ENCODE measurements at regions not wholly inside any gene's neighbourhood (a gene's known extent, or its start where the extent isn't known, plus 50 kb on each side); places are given as distances from the start of the nearest gene placed in this dataset.
A peak's percentile ranks its signal among the peaks of the same experiment; 100 is the strongest.
"Not testable (repeated sequence)": the region's sequence is repeated elsewhere in the genome, so short reads cannot be mapped to it uniquely, and the experiment has no call there.

DNA sequence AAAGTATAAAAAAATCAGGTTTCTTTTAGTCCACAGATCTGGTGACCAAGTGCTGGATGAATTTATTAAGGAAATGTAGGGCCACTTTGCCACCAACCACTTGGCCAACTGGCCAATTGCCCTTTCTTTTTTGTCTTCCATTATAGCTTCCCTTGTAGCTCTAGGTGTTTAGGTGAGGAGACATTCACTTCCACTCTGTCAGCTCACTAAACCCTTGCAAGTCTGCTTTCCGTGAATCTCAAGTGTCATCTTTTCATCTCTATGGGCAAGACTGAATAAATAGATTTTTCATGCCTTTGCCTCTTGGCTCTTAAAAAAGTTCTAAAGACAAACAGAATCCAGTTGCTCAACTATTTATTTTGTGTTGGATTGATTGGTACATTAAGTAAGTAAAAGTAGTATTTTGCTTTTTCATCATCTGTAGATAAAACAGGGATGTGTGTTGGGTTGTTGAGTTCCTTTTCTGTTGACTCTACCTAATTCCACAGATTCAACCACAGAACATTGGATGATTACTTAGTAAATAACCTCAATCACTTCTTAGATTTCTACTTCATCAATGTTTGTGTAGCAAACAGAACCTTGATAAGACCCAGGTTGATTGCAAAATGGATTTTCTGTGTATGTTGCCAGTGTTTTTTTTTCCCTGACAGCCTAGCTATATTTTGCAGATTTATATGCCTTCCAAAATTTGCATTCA lies 68.1 kb upstream of the GRXCR1 start:
- no peak for DNase-seq (ENCODE audit: low spot score)

GRCh38 chr4:42821230-42821629 lies 71.3 kb upstream of the GRXCR1 start:
- DNase-seq (ENCODE audit: low spot score), result no peak

- DNase-seq (ENCODE audit: low spot score), result no peak
Observed at GRCh38 chr4:42819863-42820514, 72.5 kb upstream of the GRXCR1 start.

GRCh38 chr4:42817913-42818312 lies 74.6 kb upstream of the GRXCR1 start:
- no peak for DNase-seq (ENCODE audit: low spot score)

DNA sequence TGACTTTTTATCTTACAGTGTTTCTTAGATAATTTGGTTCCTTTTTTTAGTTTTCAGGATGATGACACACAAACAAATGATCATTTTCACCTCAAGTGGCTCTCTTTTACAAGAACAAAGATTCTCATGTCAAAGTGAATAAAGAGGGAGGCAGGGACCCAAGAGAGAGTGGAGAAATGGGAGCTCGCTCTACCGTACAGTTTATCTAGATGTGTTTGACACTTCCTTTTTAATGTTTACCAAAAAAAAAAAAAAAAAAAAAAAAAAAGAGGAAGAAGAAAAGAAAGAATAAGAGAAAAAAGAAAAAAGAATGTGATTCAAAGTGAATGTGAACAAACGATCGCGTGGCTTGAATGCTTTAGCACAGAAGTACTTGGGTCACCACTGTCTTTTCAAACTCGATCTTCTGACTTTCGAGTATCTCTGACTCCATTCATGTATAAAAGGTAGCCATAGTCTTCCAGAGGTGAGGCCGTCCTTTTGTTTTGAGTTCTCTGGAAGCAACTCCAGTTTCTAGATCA lies 75.6 kb upstream of the GRXCR1 start:
- no peak for DNase-seq (ENCODE audit: low spot score)

DNA sequence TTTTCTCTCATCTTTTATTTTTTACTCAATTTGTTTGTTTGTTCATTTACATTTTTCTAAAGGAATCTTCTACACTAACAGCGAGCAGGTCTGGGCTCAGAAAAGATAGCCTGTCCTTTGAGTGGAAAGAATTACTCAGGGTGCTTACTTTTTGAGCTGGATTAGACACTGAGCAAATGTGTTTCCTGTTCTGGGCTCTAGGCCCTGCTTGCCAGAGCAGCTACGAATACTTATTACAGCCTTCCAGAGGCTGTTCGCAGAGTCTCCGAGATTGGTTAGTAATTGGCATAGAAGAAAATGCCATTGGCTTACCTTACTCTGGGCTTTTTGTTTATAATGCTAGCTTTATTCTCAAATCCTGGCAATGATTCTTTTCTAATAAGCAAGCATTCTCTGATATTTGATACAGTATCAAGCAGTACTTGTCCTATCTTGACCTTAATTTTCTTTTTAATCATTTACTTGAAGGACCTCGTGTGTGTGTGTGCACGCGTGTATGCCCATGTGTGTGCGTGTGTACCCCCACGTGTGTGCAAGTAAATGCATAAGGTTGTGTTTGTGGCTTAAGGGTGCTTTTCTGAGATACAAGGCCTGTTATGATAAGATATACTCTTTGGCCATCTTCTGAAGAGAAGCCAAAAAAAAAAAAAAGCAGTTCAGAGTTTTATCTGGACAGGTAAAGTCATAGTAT lies 76.2 kb upstream of the GRXCR1 start:
- no peak for DNase-seq (ENCODE audit: low spot score)

GRCh38 chr4:42809419-42810084 lies 83.0 kb upstream of the GRXCR1 start:
- DNase-seq (ENCODE audit: low spot score), result no peak

GRCh38 chr4:42806303-42806835 lies 86.1 kb upstream of the GRXCR1 start:
- DNase-seq (ENCODE audit: low spot score), result no peak

GRCh38 chr4:42789041-42789567 lies 103.4 kb upstream of the GRXCR1 start:
- no peak for DNase-seq (ENCODE audit: low spot score)

- no peak for DNase-seq (ENCODE audit: low spot score)
Observed at GRCh38 chr4:42787079-42787463, 105.4 kb upstream of the GRXCR1 start.

DNA sequence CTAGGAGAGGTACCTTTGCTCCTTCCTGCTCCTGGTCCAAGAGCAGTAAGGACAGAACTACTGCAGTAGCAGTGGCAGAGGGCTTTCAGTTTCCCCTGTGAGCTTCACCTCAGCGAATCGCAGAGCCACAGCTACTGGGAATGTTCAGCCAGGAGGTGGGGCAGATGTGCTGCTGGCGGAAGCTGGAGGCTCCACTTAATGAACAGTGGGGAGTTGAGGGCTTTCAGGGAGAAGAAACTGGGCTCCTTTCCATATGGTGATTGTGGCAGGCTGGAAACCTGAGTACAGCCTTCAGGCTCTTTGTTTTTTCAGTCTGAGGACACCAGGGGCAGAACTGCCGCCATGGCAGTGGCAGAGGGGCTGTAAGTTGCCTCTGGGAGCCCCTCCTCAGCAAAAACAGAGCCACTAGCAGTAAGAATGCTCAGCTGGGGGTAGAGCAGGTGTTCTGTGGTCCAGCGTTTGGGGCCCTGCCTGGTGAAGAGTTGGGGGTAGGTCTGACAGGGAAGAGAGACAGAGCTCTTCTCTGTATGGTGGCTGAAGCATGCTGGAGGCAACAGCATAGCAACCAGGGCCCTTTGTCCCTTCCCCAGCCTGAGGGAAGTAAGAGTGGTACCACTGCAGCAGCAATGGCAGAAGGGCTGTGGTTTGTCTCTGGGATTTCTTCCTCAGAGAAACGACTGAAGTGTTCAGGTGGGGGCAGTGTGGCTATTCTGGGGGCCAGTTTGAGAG lies 106.0 kb upstream of the GRXCR1 start:
- no peak for DNase-seq (ENCODE audit: low spot score)

DNA sequence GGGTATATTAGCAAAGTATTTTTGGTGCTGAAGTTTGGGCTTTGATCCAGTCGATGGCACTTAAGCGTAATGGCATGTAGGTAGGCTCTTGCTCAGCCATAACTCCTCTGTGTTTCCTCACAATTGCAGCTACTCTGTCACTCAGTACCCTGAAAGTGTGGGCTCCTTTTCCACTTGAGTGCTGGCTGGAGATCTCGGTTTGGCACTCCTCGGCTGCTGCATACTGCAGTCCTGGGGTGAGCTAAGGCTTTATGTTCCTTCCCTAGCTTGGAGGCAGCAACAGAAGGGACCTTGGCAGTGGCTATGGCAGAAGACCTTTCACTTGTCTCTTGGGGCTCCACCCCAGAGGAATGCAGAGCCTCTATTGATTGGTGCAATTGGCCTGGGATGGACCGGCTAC lies 106.7 kb upstream of the GRXCR1 start:
- DNase-seq (ENCODE audit: low spot score), result no peak

DNA sequence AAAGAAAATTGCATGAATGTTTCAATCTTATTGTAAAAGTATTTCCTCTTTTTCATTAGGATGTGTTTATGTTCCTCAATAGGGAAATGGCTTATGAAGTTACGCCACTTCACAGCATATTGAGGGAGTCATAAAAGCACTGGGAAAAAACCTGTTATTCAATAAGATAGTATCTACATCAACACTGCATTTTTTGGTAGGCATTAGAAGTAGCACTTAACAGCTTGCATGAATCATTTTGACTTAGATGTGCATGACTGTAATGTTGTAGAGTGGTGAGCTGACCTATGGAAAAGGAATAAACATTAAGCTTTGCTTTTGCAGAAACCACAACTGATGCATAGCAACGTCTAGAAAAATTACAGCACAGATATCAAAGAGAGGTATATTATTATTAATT lies 111.2 kb upstream of the GRXCR1 start:
- no peak for DNase-seq (ENCODE audit: low spot score)

DNA sequence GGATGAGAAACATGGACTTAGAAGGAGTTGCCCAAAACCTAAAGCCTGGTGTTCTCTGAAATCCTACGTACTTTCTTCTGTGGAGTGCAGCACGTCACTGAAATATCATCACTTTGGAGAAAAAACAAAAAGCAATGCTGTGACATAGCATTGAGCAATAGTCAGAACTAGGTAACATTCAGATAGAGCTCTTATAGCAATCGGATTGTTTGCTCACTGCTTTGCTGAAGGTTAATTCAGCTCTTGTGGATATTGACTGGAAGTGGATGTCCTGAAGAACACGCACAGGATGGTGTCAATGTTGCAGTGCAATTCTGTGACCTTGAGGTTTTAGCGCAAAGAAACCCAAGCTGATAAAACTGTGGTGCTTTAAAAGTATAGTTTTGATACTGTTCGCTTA lies 114.2 kb upstream of the GRXCR1 start:
- DNase-seq (ENCODE audit: low spot score), result no peak

DNA sequence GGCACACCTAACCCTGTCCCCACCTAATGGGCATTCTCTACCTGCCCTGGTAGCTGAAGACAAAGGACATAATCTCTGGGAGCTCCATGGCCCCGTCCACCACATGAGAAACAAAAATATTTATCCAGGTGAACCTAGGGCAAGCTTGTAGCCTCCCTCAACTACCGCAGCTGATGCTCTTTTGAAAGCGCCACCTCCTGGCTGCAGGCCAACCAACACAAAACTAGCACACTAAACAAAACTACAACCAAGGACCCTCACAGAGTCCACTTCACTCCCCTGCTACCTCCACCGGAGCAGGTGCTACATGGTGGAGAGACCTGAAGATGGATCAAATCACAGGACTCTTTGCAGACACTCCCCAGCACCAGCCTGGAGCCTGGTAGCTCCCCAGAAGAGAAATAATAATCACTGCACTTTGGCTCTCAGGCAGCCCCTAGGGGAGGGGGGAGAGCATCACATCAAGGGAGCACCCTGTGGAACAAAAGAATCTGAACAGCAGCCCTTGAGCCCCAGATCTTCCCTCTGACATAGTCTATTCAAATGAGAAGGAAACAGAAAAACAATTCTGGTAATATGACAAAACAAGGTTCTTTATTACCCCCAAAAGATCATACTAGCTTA lies 111.3 kb upstream of the ATP8A1 start:
- DNase-seq (ENCODE audit: low spot score), result no peak

DNA sequence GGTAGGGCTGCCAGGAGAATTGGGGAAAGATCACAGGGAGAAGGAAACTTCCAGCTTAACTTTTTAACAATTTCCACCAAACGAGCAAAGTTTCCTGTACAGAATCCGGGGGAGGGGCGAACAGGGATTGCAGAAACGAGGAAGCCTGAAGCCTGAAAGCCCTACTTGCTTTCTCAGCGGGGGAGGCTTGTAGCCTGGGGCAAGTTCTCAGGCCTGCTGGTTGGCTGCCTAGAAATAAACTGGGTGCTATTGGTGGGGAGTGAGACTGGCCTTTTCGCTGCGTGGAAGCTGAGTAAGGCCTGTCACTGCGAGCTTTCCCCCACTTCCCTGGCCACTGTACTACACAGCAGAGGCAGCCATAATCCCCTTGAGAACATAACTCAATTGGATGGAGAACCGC lies 110.8 kb upstream of the ATP8A1 start:
- DNase-seq (ENCODE audit: low spot score), result no peak

DNA sequence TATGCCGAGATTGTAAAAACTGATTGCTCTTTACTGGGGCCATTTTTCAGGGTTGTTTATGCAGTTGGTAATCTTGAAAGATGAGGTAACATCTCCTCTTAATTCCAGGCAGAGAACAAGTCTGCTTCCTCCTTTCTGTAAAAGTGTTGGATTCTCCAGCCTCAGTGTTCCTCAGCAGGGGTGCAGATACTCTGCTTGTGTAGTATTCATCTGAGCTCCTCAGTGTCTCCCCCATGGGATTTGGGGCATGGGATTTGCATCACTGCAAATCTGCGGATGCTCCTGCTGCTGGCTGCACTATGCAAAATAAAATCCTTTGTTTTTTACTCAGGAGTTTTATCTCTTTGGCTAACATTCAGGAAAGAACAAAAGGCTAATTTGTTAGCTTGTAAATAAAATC lies 104.9 kb upstream of the ATP8A1 start:
- DNase-seq (ENCODE audit: low spot score), result no peak

GRCh38 chr4:42754965-42755364 lies 98.1 kb upstream of the ATP8A1 start:
- not testable (repeated sequence) for DNase-seq (ENCODE audit: low spot score)

GRCh38 chr4:42751587-42751986 lies 94.7 kb upstream of the ATP8A1 start:
- DNase-seq (ENCODE audit: low spot score), result no peak

- no peak for DNase-seq (ENCODE audit: low spot score)
Observed at GRCh38 chr4:42750856-42751255, 94.0 kb upstream of the ATP8A1 start.

DNA sequence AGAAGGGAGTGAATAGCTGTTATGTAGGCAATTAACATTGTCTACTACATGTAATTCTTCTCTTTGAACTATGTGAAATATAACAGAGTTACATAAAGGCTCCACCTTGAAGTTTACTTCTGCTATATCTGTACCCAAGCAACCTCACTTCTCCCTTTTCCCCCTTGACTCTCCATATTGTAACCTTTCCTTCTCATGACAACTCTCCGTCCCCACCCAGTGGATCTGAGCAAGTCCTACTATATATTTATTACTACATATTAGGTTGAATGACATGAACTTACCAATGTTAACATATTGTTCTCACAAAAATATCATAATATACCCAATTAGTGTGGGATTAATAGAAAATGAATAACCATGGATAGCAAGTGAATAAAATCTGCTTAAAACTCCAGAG lies 93.2 kb upstream of the ATP8A1 start:
- peak; percentile 39 for DNase-seq (ENCODE audit: low spot score)
